Mucosa of descending colon (tissue), 3 donors: ENCODE measurements at regions not wholly inside any gene's neighbourhood (a gene's known extent, or its start where the extent isn't known, plus 50 kb on each side); places are given as distances from the start of the nearest gene placed in this dataset.
"Not testable (repeated sequence)": the region's sequence is repeated elsewhere in the genome, so short reads cannot be mapped to it uniquely, and the experiment has no call there.

Source experiments
- ATAC-seq: fragments of 200-7000 bp; cut with Tn5 transposase; one replicate; pipeline ENCODE4 v1.9.1; 2020; ENCODE audit warnings: mild to moderate bottlenecking, moderate library complexity
- DNase-seq, 3 donors: peaks; one replicate each; pipeline ENCODE4 v3.0.0-alpha.2; 2020
- H3K36me3 ChIP-seq: fragments of 200-600 bp; one replicate; pipeline ENCODE4 v1.8.0; 2021; ENCODE audit warnings: low read depth, mild to moderate bottlenecking
- H3K4me1 ChIP-seq: fragments of 200-600 bp; one replicate; pipeline ENCODE4 v1.8.0; 2021; ENCODE audit warnings: low read depth, mild to moderate bottlenecking
- H3K4me3 ChIP-seq: fragments of 200-600 bp; one replicate; pipeline ENCODE4 v1.8.0; 2021; ENCODE audit warnings: mild to moderate bottlenecking
- H3K9me3 ChIP-seq: fragments of 200-600 bp; one replicate; pipeline ENCODE4 v1.8.0; 2021; ENCODE audit warnings: mild to moderate bottlenecking
- intact Hi-C, 2 donors: fragments of 100-400 bp; cut with DNase I in 1 of 2; cut with micrococcal nuclease in 1 of 2; formaldehyde crosslinking; loops; one replicate each; pipeline versions ENCODE4 v1.11.0 to v1.11.1; 2022; cut with DNase I, micrococcal nuclease
- TF ChIP-seq, protein P1 (sequence below): fragments of 200-600 bp; IDR thresholded peaks from one replicate; pipeline ENCODE4 v1.8.0; 2022; ENCODE audit warnings: antibody characterized with exemption, mild to moderate bottlenecking
- donor health status: DM: no; HTN: no; CAD: no; lungs with moderate emphysema.
- donor health status: DM: no; HTN: no; CAD: no.
- donor health status: DM: no; HTN: yes; CAD: no.

DNA sequence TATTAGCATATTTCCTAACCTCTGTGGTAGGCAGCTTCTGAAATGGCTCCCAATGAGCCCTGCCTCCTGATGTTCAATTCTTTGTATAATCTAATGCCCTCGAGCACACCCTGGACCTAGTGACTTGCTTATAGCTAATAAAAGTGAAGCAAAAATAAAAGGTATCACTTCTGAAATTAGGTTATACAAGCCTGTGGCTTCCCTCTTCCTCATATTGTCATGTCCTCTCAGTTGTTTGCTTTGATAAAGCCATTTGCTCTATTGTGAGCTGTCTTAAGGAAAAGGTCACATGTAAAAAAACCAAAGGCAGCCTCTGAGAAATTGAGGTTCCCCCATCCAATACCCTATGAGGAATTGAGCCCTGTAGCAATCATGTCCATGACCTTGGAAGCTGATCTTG is 442.1 kb upstream of the ADGRB3 start:
- no peak for ATAC-seq
- TF ChIP-seq, protein P1, sequence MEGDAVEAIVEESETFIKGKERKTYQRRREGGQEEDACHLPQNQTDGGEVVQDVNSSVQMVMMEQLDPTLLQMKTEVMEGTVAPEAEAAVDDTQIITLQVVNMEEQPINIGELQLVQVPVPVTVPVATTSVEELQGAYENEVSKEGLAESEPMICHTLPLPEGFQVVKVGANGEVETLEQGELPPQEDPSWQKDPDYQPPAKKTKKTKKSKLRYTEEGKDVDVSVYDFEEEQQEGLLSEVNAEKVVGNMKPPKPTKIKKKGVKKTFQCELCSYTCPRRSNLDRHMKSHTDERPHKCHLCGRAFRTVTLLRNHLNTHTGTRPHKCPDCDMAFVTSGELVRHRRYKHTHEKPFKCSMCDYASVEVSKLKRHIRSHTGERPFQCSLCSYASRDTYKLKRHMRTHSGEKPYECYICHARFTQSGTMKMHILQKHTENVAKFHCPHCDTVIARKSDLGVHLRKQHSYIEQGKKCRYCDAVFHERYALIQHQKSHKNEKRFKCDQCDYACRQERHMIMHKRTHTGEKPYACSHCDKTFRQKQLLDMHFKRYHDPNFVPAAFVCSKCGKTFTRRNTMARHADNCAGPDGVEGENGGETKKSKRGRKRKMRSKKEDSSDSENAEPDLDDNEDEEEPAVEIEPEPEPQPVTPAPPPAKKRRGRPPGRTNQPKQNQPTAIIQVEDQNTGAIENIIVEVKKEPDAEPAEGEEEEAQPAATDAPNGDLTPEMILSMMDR, result no peak
- Histone ChIP-seq H3K4me3 (no peak overlapping the region), H3K9me3 (peaks cover 26% of the 10 kb centered on the region), H3K4me1 (no peaks in the 10 kb centered on the region), H3K36me3 (no peaks in the 10 kb centered on the region)
- intact Hi-C loops, result no loop called here
- no peak for DNase-seq

DNA sequence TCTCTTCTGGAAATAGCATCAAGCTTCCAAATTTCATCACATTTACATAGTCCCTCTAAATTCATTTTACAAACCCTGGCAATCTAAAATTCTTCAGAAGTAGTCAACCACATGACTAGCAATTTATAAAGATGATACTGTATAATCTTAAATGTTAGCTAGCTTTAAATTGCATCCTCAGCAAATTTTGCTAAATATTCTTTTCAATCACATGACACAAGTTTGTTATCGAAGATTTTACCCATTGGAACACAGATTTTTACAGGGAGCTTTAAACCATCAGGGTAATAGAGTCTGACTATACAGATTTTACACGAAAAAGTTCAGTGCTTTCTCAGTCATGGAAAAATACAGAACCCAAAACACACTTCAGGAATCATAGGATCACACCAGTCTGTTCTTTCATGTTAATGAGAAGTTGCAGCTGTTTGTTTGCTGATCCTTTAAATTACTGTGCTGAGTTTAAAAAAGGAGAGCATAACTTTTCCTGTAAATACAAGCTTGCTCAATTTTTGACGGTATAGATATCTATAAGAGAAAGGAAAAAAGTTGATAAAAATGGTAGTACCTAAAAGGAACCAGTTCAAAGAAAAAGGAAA is 445.8 kb upstream of the ADGRB3 start:
- TF ChIP-seq, protein P1, result no peak
- intact Hi-C loops, result no loop called here
- Histone ChIP-seq H3K36me3 (no peaks in the 10 kb centered on the region), H3K4me1 (no peaks in the 10 kb centered on the region), H3K9me3 (peaks cover 15% of the 10 kb centered on the region), H3K4me3 (no peak overlapping the region)
- no peak for DNase-seq
- ATAC-seq, result no peak

DNA sequence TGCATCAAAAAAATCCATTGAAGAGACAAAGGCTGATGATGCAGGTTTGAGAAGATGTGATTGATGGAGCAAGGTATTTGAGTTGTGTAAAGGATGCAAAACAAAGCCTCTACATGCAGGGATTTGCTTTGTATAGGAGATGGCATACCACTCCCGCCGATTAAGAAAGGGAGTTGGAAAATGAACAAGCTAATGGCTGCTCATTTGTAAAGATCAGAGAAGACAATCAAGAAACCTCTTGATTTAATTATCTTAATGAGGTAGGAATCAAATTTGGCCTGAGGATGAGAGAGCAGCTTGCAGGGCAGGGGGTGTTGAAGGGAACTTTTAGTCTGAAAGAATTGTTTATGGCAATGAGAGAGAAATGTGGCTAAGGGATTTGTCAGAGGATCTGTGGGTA is 448.2 kb upstream of the ADGRB3 start:
- Histone ChIP-seq H3K9me3 (peaks cover 5% of the 10 kb centered on the region), H3K4me1 (no peaks in the 10 kb centered on the region), H3K4me3 (no peak overlapping the region), H3K36me3 (no peaks in the 10 kb centered on the region)
- intact Hi-C loops, result no loop called here
- TF ChIP-seq, protein P1, result no peak
- ATAC-seq (no peak), DNase-seq (no peak)

DNA sequence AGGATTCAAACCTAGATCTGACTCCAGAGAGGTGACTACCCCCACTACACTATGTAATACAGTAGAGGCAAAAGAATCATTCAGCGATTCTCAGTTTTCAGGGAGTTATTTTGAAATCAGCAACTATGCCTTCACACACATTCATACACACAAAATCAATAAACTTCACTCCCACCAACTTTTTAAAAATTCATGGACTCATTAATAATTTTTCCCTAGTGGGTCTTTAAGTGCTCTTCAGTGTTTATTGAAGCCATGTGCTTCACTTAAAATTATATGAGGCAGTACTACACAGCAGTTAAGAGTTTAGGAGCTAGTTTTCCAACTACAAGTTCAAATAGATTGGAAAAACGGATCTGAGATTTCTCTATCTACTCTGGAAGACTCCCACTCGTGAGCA is 452.7 kb upstream of the ADGRB3 start:
- H3K9me3 ChIP-seq, result peaks cover 15% of the 10 kb centered on the region
- no peak for ATAC-seq
- no peaks in the 10 kb centered on the region for H3K36me3 ChIP-seq
- H3K4me3 ChIP-seq, result no peak overlapping the region
- TF ChIP-seq, protein P1, result no peak
- intact Hi-C loops, result no loop called here
- no peaks in the 10 kb centered on the region for H3K4me1 ChIP-seq
- no peak for DNase-seq

DNA sequence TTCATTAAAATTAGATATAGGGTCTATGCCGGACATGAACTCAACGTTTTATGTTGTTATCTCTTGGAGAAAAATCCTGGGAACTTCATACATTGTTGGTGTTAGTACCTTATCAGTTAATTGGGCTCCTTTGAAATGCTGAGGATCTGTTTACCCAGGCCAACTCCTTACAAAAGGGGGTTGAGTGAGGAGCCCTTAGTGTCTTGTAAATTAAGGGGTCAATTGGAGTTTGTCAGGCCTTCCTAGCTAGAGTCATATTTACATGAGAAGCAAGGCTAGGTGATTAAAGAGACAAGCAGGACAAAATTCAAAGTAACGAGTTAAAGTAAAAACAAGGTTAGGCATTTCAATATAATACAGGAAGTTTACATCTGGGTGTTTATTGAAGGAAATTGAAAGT is 454.1 kb upstream of the ADGRB3 start:
- H3K4me3 ChIP-seq, DNase-seq, ATAC-seq, intact Hi-C loops, H3K36me3 ChIP-seq, H3K4me1 ChIP-seq: not testable (repeated sequence)
- peaks cover 15% of the 10 kb centered on the region for H3K9me3 ChIP-seq

DNA sequence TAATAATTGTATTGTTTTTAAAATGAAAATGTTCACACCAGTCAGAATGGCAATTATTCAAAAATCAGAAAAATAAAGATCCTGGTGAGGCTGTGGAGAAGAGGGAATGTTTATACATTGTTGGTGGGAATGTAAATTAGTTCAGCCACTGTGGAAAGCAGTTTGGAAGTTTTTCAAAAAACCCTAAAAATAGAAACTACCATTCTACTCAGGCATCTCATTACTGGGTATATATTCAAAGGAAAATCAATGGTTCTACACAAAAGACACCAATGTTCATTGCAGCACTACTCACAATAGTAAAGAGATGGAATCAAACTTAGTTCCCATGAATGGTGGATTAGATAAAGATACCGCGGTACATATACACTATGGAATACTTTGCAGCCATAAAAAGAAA is 461.5 kb upstream of the ADGRB3 start:
- H3K4me3 ChIP-seq, result no peak overlapping the region
- DNase-seq (no peak), ATAC-seq (no peak)
- H3K9me3 ChIP-seq, result peaks cover 20% of the 10 kb centered on the region
- intact Hi-C loops, result no loop called here
- TF ChIP-seq, protein P1, result no peak
- no peaks in the 10 kb centered on the region for H3K36me3 ChIP-seq
- no peaks in the 10 kb centered on the region for H3K4me1 ChIP-seq
